HUES64 (cell line): ENCODE measurements at regions not wholly inside any gene's neighbourhood (a gene's known extent, or its start where the extent isn't known, plus 50 kb on each side); places are given as distances from the start of the nearest gene placed in this dataset.

Experiments used
- H3K27ac ChIP-seq: 2 replicates; pipeline ENCODE4 v1.7.0; 2013; ENCODE audit warnings: low read depth, low read length, inconsistent platforms
- H3K27me3 ChIP-seq: 2 replicates; pipeline ENCODE4 v1.6.1; 2013; ENCODE audit warnings: mild to moderate bottlenecking, low read length; ENCODE audit not compliant: insufficient read depth
- H3K36me3 ChIP-seq: 2 replicates; pipeline ENCODE4 v1.6.1; 2013; ENCODE audit warnings: mild to moderate bottlenecking, low read length; ENCODE audit not compliant: insufficient read depth
- H3K4me1 ChIP-seq: 2 replicates; pipeline ENCODE4 v1.6.1; 2013; ENCODE audit warnings: mild to moderate bottlenecking, low read length, moderate library complexity; ENCODE audit not compliant: insufficient read depth
- H3K4me3 ChIP-seq: 2 replicates; pipeline ENCODE4 v1.5.1; 2013; ENCODE audit warnings: mild to moderate bottlenecking, low read length, moderate library complexity
- H3K9ac ChIP-seq: 2 replicates; pipeline ENCODE4 v1.6.1; 2013; ENCODE audit warnings: mild to moderate bottlenecking, low read depth, low read length
- H3K9me3 ChIP-seq: 2 replicates; pipeline ENCODE4 v1.6.1; 2013; ENCODE audit warnings: low read depth, low read length; ENCODE audit not compliant: insufficient read depth
- WGBS: fragments of 150-250, 120-280 bp; methylation state at CpG from one replicate; pipeline ENCODE4 v1.1.7; 2013; ENCODE audit warnings: missing lambda C conversion rate; 5-methylcytosine and 5-hydroxymethylcytosine counted together

- Histone ChIP-seq H3K9me3 (no peaks in the 10 kb centered on the region), H3K4me3 (no peak overlapping the region), H3K4me1 (no peaks in the 10 kb centered on the region), H3K36me3 (no peaks in the 10 kb centered on the region), H3K9ac (no peak overlapping the region), H3K27me3 (no peaks in the 10 kb centered on the region), H3K27ac (no peak overlapping the region)
- WGBS: 94% methylated on average over 1 of the region's 1 CpG
Measured at GRCh38 chr14:25861406-25861805, 736.4 kb downstream of the NOVA1 start.

- no peak overlapping the region for H3K9ac ChIP-seq
- no peaks in the 10 kb centered on the region for H3K9me3 ChIP-seq
- H3K4me3 ChIP-seq: no peak overlapping the region
- H3K27me3 ChIP-seq: no peaks in the 10 kb centered on the region
- no peak overlapping the region for H3K27ac ChIP-seq
- 92% methylated on average over 2 of the region's 2 CpGs for WGBS
- H3K36me3 ChIP-seq: no peaks in the 10 kb centered on the region
- H3K4me1 ChIP-seq: peaks cover 7% of the 10 kb centered on the region; the same call in 1 of the 2 replicates
Measured at GRCh38 chr14:25848601-25849000, 749.2 kb downstream of the NOVA1 start.

- Histone ChIP-seq H3K9ac (no peak overlapping the region), H3K9me3 (no peaks in the 10 kb centered on the region)
- 91% methylated on average over 4 of the region's 5 CpGs for WGBS
Measured at GRCh38 chr14:25846246-25846645, 751.6 kb downstream of the NOVA1 start.

GRCh38 chr14:25843481-25844470 lies 754.1 kb downstream of the NOVA1 start:
- H3K9me3 ChIP-seq: no peaks in the 10 kb centered on the region
- H3K4me3 ChIP-seq: no peak overlapping the region
- H3K4me1 ChIP-seq: peaks cover 21% of the 10 kb centered on the region
- H3K27me3 ChIP-seq: no peaks in the 10 kb centered on the region
- H3K36me3 ChIP-seq: no peaks in the 10 kb centered on the region
- H3K9ac ChIP-seq: no peak overlapping the region; the same call in 1 of the 2 replicates
- no peak overlapping the region for H3K27ac ChIP-seq
- 95% methylated on average over 5 of the region's 5 CpGs for WGBS

More at GRCh38 chr14:25846246-25846645, 751.6 kb downstream of the NOVA1 start:
- Histone ChIP-seq H3K4me3 (no peak overlapping the region), H3K27me3 (no peaks in the 10 kb centered on the region), H3K27ac (no peak overlapping the region), H3K4me1 (peaks cover 21% of the 10 kb centered on the region), H3K36me3 (no peaks in the 10 kb centered on the region)

GRCh38 chr14:25841226-25841625 lies 756.6 kb downstream of the NOVA1 start:
- H3K4me3 ChIP-seq: no peak overlapping the region
- no peaks in the 10 kb centered on the region for H3K36me3 ChIP-seq
- WGBS: 100% methylated on average over 2 of the region's 2 CpGs

GRCh38 chr14:25837551-25837965 lies 760.3 kb downstream of the NOVA1 start:
- Histone ChIP-seq H3K27me3 (no peaks in the 10 kb centered on the region), H3K4me1 (peaks cover 7% of the 10 kb centered on the region), H3K36me3 (no peaks in the 10 kb centered on the region), H3K9ac (no peak overlapping the region), H3K27ac (no peak overlapping the region), H3K9me3 (no peaks in the 10 kb centered on the region), H3K4me3 (no peak overlapping the region)
- 92% methylated on average over 3 of the region's 3 CpGs for WGBS

More at GRCh38 chr14:25841226-25841625, 756.6 kb downstream of the NOVA1 start:
- Histone ChIP-seq H3K9ac (no peak overlapping the region), H3K27ac (no peak overlapping the region), H3K27me3 (no peaks in the 10 kb centered on the region), H3K4me1 (peaks cover 21% of the 10 kb centered on the region), H3K9me3 (no peaks in the 10 kb centered on the region)

- Histone ChIP-seq H3K27me3 (no peaks in the 10 kb centered on the region), H3K36me3 (no peaks in the 10 kb centered on the region), H3K9me3 (no peaks in the 10 kb centered on the region), H3K4me1 (0 out of 2 replicates have a peak, but pooled peaks cover 4% of the 10 kb centered on the region), H3K9ac (no peak overlapping the region), H3K4me3 (no peak overlapping the region), H3K27ac (no peak overlapping the region)
- 97% methylated on average over 3 of the region's 3 CpGs for WGBS
Measured at GRCh38 chr14:25836636-25837035, 761.2 kb downstream of the NOVA1 start.

- Histone ChIP-seq H3K36me3 (no peaks in the 10 kb centered on the region), H3K9me3 (no peaks in the 10 kb centered on the region), H3K4me3 (no peak overlapping the region), H3K4me1 (0 out of 2 replicates have a peak, but pooled peaks cover 4% of the 10 kb centered on the region), H3K9ac (no peak overlapping the region), H3K27ac (no peak overlapping the region), H3K27me3 (no peaks in the 10 kb centered on the region)
- 63% methylated on average over 12 of the region's 12 CpGs for WGBS
Measured at GRCh38 chr14:25833341-25834126, 764.3 kb downstream of the NOVA1 start.

GRCh38 chr14:25832585-25832984 lies 765.2 kb downstream of the NOVA1 start:
- Histone ChIP-seq H3K36me3 (no peaks in the 10 kb centered on the region), H3K27ac (no peak overlapping the region), H3K4me1 (0 out of 2 replicates have a peak, but pooled peaks cover 4% of the 10 kb centered on the region), H3K4me3 (no peak overlapping the region), H3K9ac (no peak overlapping the region), H3K9me3 (no peaks in the 10 kb centered on the region), H3K27me3 (no peaks in the 10 kb centered on the region)
- WGBS: 84% methylated on average over 3 of the region's 4 CpGs

GRCh38 chr14:25828562-25828961 lies 769.3 kb downstream of the NOVA1 start:
- WGBS: 97% methylated on average over 3 of the region's 4 CpGs
- no peaks in the 10 kb centered on the region for H3K27me3 ChIP-seq
- H3K36me3 ChIP-seq: no peaks in the 10 kb centered on the region
- 0 out of 2 replicates have a peak, but pooled peaks cover 4% of the 10 kb centered on the region for H3K4me1 ChIP-seq
- no peaks in the 10 kb centered on the region for H3K9me3 ChIP-seq
- H3K4me3 ChIP-seq: no peak overlapping the region
- H3K9ac ChIP-seq: no peak overlapping the region
- no peak overlapping the region for H3K27ac ChIP-seq

- Histone ChIP-seq H3K9me3 (no peaks in the 10 kb centered on the region), H3K4me1 (no peaks in the 10 kb centered on the region), H3K4me3 (no peak overlapping the region), H3K36me3 (no peaks in the 10 kb centered on the region), H3K27me3 (no peaks in the 10 kb centered on the region), H3K9ac (no peak overlapping the region), H3K27ac (no peak overlapping the region)
- WGBS: 91% methylated on average over 1 of the region's 1 CpG
Measured at GRCh38 chr14:25826105-25826504, 771.7 kb downstream of the NOVA1 start.
